Stomach (tissue), 4 donors: ENCODE measurements at regions not wholly inside any gene's neighbourhood (a gene's known extent, or its start where the extent isn't known, plus 50 kb on each side); places are given as distances from the start of the nearest gene placed in this dataset.

Experiments used
- CTCF ChIP-seq, 7 experiments: fragments of 450-650 bp in 4 of 7; fragments of 200-600 bp in 3 of 7; sonication (generic) in 3 of 7; IDR thresholded peaks; one replicate each; pipeline ENCODE4 v1.5.1; 2016 to 2019; ENCODE audit warnings: antibody characterized with exemption in 7 of 7, control low read depth in 2 of 7, mild to moderate bottlenecking in 1 of 7
- EP300 ChIP-seq: sonication (generic); formaldehyde crosslinking; IDR thresholded peaks from one replicate; pipeline ENCODE4 v1.6.1; 2017; ENCODE audit warnings: antibody characterized with exemption
- POLR2A ChIP-seq, 4 donors: fragments of 450-650 bp; IDR thresholded peaks; one replicate each; pipeline ENCODE4 v1.6.1; 2016; ENCODE audit warnings: antibody characterized with exemption in 4 of 4, control low read depth in 2 of 4, mild to moderate bottlenecking in 1 of 4, moderate library complexity in 1 of 4

GRCh38 chr2:120539937-120540718 is 194.2 kb downstream of the INHBB start:
- TF ChIP-seq EP300 (no peak), POLR2A (IDR thresholded peaks at IDR 0.05) (no peak), CTCF (IDR thresholded peaks at IDR 0.05) (no peak)
